Hepatocyte (in vitro differentiated cells): ENCODE measurements at regions not wholly inside any gene's neighbourhood (a gene's known extent, or its start where the extent isn't known, plus 50 kb on each side); places are given as distances from the start of the nearest gene placed in this dataset.

Source experiments
- EZH2phosphoT487 ChIP-seq: fragments of 200-600 bp; sonication (generic); IDR thresholded peaks from one replicate; pipeline ENCODE4 v1.6.1; 2018; ENCODE audit warnings: antibody characterized with exemption, mild to moderate bottlenecking, low read depth, moderate library complexity; ENCODE audit not compliant: unreplicated experiment, severe bottlenecking
- TF ChIP-seq, protein P1 (sequence below): fragments of 200-600 bp; sonication (generic); IDR thresholded peaks from 2 replicates; pipeline ENCODE4 v1.5.1; 2016; ENCODE audit warnings: antibody characterized with exemption, mild to moderate bottlenecking; ENCODE audit not compliant: poor library complexity

DNA sequence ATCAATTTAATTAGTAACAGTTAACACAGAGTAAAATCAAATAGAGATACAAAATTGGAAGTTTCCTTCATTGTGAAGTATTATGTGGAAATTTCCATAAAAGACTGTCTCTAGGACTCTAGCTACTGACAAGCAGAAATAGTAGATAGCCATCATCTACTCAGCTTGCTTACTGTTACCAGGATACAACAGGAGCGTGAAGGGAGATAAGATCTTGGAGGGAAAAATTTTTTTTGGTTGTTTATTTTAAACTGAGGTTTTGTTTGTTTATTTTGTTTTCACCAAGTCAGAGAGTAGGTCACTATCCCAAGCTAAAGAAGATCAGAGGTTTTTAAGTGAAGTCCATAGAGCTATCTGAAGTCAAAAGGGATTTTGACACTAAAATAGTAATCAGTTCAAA is 861.3 kb upstream of the MGAT4C start:
- TF ChIP-seq, protein P1, sequence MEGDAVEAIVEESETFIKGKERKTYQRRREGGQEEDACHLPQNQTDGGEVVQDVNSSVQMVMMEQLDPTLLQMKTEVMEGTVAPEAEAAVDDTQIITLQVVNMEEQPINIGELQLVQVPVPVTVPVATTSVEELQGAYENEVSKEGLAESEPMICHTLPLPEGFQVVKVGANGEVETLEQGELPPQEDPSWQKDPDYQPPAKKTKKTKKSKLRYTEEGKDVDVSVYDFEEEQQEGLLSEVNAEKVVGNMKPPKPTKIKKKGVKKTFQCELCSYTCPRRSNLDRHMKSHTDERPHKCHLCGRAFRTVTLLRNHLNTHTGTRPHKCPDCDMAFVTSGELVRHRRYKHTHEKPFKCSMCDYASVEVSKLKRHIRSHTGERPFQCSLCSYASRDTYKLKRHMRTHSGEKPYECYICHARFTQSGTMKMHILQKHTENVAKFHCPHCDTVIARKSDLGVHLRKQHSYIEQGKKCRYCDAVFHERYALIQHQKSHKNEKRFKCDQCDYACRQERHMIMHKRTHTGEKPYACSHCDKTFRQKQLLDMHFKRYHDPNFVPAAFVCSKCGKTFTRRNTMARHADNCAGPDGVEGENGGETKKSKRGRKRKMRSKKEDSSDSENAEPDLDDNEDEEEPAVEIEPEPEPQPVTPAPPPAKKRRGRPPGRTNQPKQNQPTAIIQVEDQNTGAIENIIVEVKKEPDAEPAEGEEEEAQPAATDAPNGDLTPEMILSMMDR: no peak
- no peak for TF ChIP-seq EZH2phosphoT487
